Erythroblast (primary cell): ENCODE measurements at regions not wholly inside any gene's neighbourhood (a gene's known extent, or its start where the extent isn't known, plus 50 kb on each side); places are given as distances from the start of the nearest gene placed in this dataset.

ENCODE experiments used
- GATA1 ChIP-seq: IDR thresholded peaks from 2 replicates; pipeline ENCODE4 v1.6.1; 2011; ENCODE audit warnings: low read depth, mild to moderate bottlenecking, control low read depth, low read length, moderate library complexity
- POLR2A ChIP-seq: IDR thresholded peaks from 2 replicates; pipeline ENCODE4 v1.6.1; 2011; ENCODE audit warnings: mild to moderate bottlenecking, low read length

DNA sequence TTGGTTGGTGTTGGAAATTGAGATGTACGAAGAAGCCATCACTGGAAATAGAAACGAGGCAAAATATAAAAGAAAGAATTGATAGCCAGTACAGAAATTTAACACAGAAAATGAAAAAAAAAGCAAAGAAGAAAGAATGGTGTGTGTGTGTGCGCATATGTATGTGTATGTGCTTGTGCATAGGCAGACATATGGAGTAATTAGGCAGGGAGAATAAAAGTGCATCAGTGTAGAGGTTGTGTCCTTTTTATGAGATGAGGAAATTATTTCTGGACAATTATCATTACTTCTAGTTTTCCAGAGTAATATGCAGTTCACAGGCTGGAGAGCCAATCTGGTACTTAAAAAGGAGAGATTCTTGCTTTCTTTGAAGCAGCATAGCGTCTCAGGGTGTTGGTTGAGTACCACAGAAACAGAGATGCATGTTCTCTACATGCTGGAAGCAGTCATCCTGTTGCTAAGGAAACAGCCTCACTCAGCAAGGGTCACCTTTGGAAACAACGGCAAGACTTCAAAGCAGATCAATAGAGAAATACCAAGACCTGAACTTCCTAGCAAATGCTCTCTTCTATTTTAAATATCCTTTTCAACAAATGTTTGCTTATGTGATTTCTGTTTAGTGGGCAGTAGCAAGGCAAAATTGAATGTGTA, 172.7 kb downstream of the TAF11L14 start:
- no peak for TF ChIP-seq POLR2A
- TF ChIP-seq GATA1: no peak
